GM12801 (cell line): ENCODE measurements at regions not wholly inside any gene's neighbourhood (a gene's known extent, or its start where the extent isn't known, plus 50 kb on each side); places are given as distances from the start of the nearest gene placed in this dataset.

ENCODE experiments used
- CTCF ChIP-seq: IDR thresholded peaks from one replicate; pipeline ENCODE4 v1.5.1; 2011; ENCODE audit warnings: control low read depth; ENCODE audit not compliant: insufficient read length; ENCODE audit errors: extremely low read depth

GRCh38 chr15:69836526-69837230 lies 261.0 kb downstream of the TLE3 start:
- no peak for TF ChIP-seq CTCF

GRCh38 chr15:69838338-69838737 lies 259.4 kb downstream of the TLE3 start:
- TF ChIP-seq CTCF = no peak

DNA sequence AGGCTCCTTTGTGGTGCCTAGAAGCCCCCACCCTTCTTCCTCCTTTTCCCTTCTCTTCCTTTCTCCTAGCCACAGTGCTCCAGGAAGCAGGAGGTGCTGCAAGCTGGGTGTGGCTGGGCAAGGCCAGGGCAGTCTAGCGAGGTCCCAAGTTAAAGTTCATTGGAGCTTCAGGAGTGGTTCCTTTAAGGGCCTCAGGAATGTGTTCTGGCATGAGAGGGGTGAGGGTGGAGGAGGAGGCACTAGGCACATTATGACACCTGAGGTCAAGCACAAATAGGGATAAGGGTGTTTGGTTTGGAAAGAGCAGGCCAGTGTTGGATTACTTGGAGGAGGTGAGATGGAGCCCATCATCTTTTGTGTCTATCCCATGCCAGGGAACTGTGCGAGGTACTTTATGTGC lies 258.7 kb downstream of the TLE3 start:
- no peak for TF ChIP-seq CTCF

GRCh38 chr15:69841113-69841828 lies 256.4 kb downstream of the TLE3 start:
- no peak for TF ChIP-seq CTCF

GRCh38 chr15:69842851-69843250 lies 254.9 kb downstream of the TLE3 start:
- no peak for TF ChIP-seq CTCF

GRCh38 chr15:69843276-69843899 lies 254.3 kb downstream of the TLE3 start:
- no peak for TF ChIP-seq CTCF

GRCh38 chr15:69843900-69844304 lies 253.8 kb downstream of the TLE3 start:
- TF ChIP-seq CTCF = no peak
